Left lung (tissue), 4 donors: ENCODE measurements at regions not wholly inside any gene's neighbourhood (a gene's known extent, or its start where the extent isn't known, plus 50 kb on each side); places are given as distances from the start of the nearest gene placed in this dataset.
A peak's percentile ranks its signal among the peaks of the same experiment; 100 is the strongest.

Experiments used
- ATAC-seq: fragments of 200-7000 bp; cut with Tn5 transposase; one replicate; pipeline ENCODE4 v1.9.1; 2020; ENCODE audit warnings: moderate library complexity
- DNase-seq, 4 donors: peaks; one replicate each; pipeline ENCODE4 v3.0.0-alpha.2; 2013 to 2020
- H3K27ac ChIP-seq, 2 donors: fragments of 200-600 bp; sonication (generic) in 1 of 2; one replicate each; pipeline versions ENCODE4 v1.5.0 to v1.8.0; 2020 to 2021
- H3K27me3 ChIP-seq, 2 donors: fragments of 200-600 bp; sonication (generic) in 1 of 2; one replicate each; pipeline versions ENCODE4 v1.5.0 to v1.8.0; 2020 to 2021
- H3K36me3 ChIP-seq, 2 donors: fragments of 200-600 bp; sonication (generic) in 1 of 2; one replicate each; pipeline versions ENCODE4 v1.5.0 to v1.8.0; 2020 to 2021
- H3K4me1 ChIP-seq, 2 donors: fragments of 200-600 bp; one replicate each; pipeline ENCODE4 v1.8.0; 2021
- H3K4me3 ChIP-seq, 2 donors: fragments of 200-600 bp; sonication (generic) in 1 of 2; one replicate each; pipeline versions ENCODE4 v1.5.0 to v1.8.0; 2020 to 2021; ENCODE audit warnings: mild to moderate bottlenecking in 1 of 2
- H3K9me3 ChIP-seq, 2 donors: fragments of 200-600 bp; sonication (generic) in 1 of 2; one replicate each; pipeline versions ENCODE4 v1.5.0 to v1.8.0; 2020 to 2021
- CTCF ChIP-seq, 2 donors: fragments of 200-600 bp; sonication (generic) in 1 of 2; IDR thresholded peaks; one replicate each; pipeline versions ENCODE4 v1.5.0 to v1.8.0; 2021; ENCODE audit warnings: antibody characterized with exemption in 2 of 2
- intact Hi-C, 2 donors: fragments of 100-400 bp; cut with DNase I; formaldehyde crosslinking; loops; one replicate each; pipeline versions ENCODE4 v1.11.2 to v1.14.2; 2022
- donor health status: DM: no; HTN: yes; CAD: no.
- donor health status: DM: no; HTN: no; CAD: no.

GRCh38 chr4:19857991-19858390 is 393.7 kb upstream of the SLIT2 start:
- no peak overlapping the region for H3K27ac ChIP-seq
- H3K4me3 ChIP-seq = no peak overlapping the region
- TF ChIP-seq CTCF (IDR thresholded peaks at IDR 0.05) = no peak
- H3K36me3 ChIP-seq = no peaks in the 10 kb centered on the region
- no peak for DNase-seq
- H3K27me3 ChIP-seq = no peaks in the 10 kb centered on the region
- peaks cover 0 to 18% of the 10 kb centered on the region in 2 donors for H3K9me3 ChIP-seq
- H3K4me1 ChIP-seq = no peaks in the 10 kb centered on the region
- ATAC-seq = no peak
- intact Hi-C loops = no loop called here

- no peaks in the 10 kb centered on the region for H3K4me1 ChIP-seq
- no peak overlapping the region for H3K27ac ChIP-seq
- ATAC-seq (no peak), DNase-seq (peak in 2 of 4 donors; percentile 18 to 41)
- no peak overlapping the region for H3K4me3 ChIP-seq
- TF ChIP-seq CTCF (IDR thresholded peaks at IDR 0.05) = no peak
- H3K27me3 ChIP-seq = no peaks in the 10 kb centered on the region
- H3K36me3 ChIP-seq = no peaks in the 10 kb centered on the region
- peaks cover 0 to 14% of the 10 kb centered on the region in 2 donors for H3K9me3 ChIP-seq
- intact Hi-C loops = no loop called here
Observed at GRCh38 chr4:19857380-19857779, 394.3 kb upstream of the SLIT2 start.

- Histone ChIP-seq H3K27ac (no peak overlapping the region), H3K9me3 (peaks cover 0 to 6% of the 10 kb centered on the region in 2 donors), H3K4me1 (no peaks in the 10 kb centered on the region), H3K36me3 (no peaks in the 10 kb centered on the region), H3K4me3 (no peak overlapping the region), H3K27me3 (no peaks in the 10 kb centered on the region)
- ATAC-seq = no peak
- DNase-seq = no peak
- no peak for TF ChIP-seq CTCF (IDR thresholded peaks at IDR 0.05)
- intact Hi-C loops = no loop called here
Observed at GRCh38 chr4:19850909-19851308, 400.8 kb upstream of the SLIT2 start.

GRCh38 chr4:19844446-19844845 is 407.3 kb upstream of the SLIT2 start:
- ATAC-seq = no peak
- Histone ChIP-seq H3K27ac (no peak overlapping the region), H3K9me3 (no peaks in the 10 kb centered on the region), H3K36me3 (no peaks in the 10 kb centered on the region), H3K4me3 (no peak overlapping the region), H3K4me1 (no peaks in the 10 kb centered on the region), H3K27me3 (no peaks in the 10 kb centered on the region)
- TF ChIP-seq CTCF (IDR thresholded peaks at IDR 0.05) = no peak
- intact Hi-C loops = no loop called here
- peak in 3 of 4 donors; percentile 5 to 37 (median 35) for DNase-seq

- no peak for TF ChIP-seq CTCF (IDR thresholded peaks at IDR 0.05)
- intact Hi-C loops = no loop called here
- H3K27me3 ChIP-seq = no peaks in the 10 kb centered on the region
- DNase-seq (no peak), ATAC-seq (no peak)
- no peaks in the 10 kb centered on the region for H3K9me3 ChIP-seq
- no peaks in the 10 kb centered on the region for H3K36me3 ChIP-seq
- H3K4me1 ChIP-seq = no peaks in the 10 kb centered on the region
- no peak overlapping the region for H3K27ac ChIP-seq
- H3K4me3 ChIP-seq = no peak overlapping the region
Observed at GRCh38 chr4:19842471-19842870, 409.2 kb upstream of the SLIT2 start.
